ENCODE measurements at regions not wholly inside any gene's neighbourhood (a gene's known extent, or its start where the extent isn't known, plus 50 kb on each side); places are given as distances from the start of the nearest gene placed in this dataset.

- Histone ChIP-seq H3K27ac (no peak overlapping the region), H3K36me3 (no peaks in the 10 kb centered on the region), H3K4me1 (no peaks in the 10 kb centered on the region), H3K27me3 (no peaks in the 10 kb centered on the region), H3K4me3 (no peak overlapping the region), H3K9me3 (no peaks in the 10 kb centered on the region)
- WGBS, 2 donors: 81 to 83% methylated on average over 4 of the region's 4 CpGs
- no peak for FAIRE-seq
- ATAC-seq: no peak
- no peak for DNase-seq
- TF ChIP-seq CTCF (IDR thresholded peaks at IDR 0.05): no peak
- intact Hi-C loops (cut with DNase I): no loop called here
Measured at GRCh38 chr18:22544626-22545025, 126.9 kb upstream of the CTAGE1 start.

- no peak for FAIRE-seq
- 77 to 79% methylated on average over 6 of the region's 6 CpGs for WGBS, 2 donors
Measured at GRCh38 chr18:22545066-22545760, 127.5 kb upstream of the CTAGE1 start.

GRCh38 chr18:22546905-22547570, 129.3 kb upstream of the CTAGE1 start:
- intact Hi-C loops (cut with DNase I): no loop called here
- Histone ChIP-seq H3K4me3 (no peak overlapping the region), H3K27me3 (no peaks in the 10 kb centered on the region), H3K27ac (peak overlapping the region in 1 of 4 donors; percentile 22), H3K4me1 (peaks cover 0 to 12% (median 6%) of the 10 kb centered on the region in 3 donors), H3K9me3 (no peaks in the 10 kb centered on the region), H3K36me3 (no peaks in the 10 kb centered on the region)
- no peak for TF ChIP-seq CTCF (IDR thresholded peaks at IDR 0.05)
- no peak for FAIRE-seq
- WGBS, 2 donors: 68 to 74% methylated on average over 10 of the region's 10 CpGs
- ATAC-seq: no peak
- no peak for DNase-seq

More at GRCh38 chr18:22545066-22545760, 127.5 kb upstream of the CTAGE1 start:
- Histone ChIP-seq H3K9me3 (no peaks in the 10 kb centered on the region), H3K27me3 (no peaks in the 10 kb centered on the region), H3K4me3 (no peak overlapping the region), H3K36me3 (no peaks in the 10 kb centered on the region), H3K4me1 (no peaks in the 10 kb centered on the region), H3K27ac (no peak overlapping the region)
- intact Hi-C loops (cut with DNase I): no loop called here
- ATAC-seq (no peak), DNase-seq (no peak)
- TF ChIP-seq CTCF (IDR thresholded peaks at IDR 0.05): no peak

GRCh38 chr18:22547807-22548561, 130.3 kb upstream of the CTAGE1 start:
- Histone ChIP-seq H3K27me3 (no peaks in the 10 kb centered on the region), H3K9me3 (no peaks in the 10 kb centered on the region), H3K4me1 (peaks cover 0 to 17% (median 15%) of the 10 kb centered on the region in 3 donors), H3K4me3 (no peak overlapping the region), H3K27ac (peak overlapping the region in 1 of 4 donors; percentile 22), H3K36me3 (no peaks in the 10 kb centered on the region)
- 81 to 84% methylated on average over 11 of the region's 11 CpGs for WGBS, 2 donors
- ATAC-seq: no peak
- FAIRE-seq: no peak
- intact Hi-C loops (cut with DNase I): no loop called here
- no peak for DNase-seq
- no peak for TF ChIP-seq CTCF (IDR thresholded peaks at IDR 0.05)
